Testis (tissue), 2 donors: ENCODE measurements at regions not wholly inside any gene's neighbourhood (a gene's known extent, or its start where the extent isn't known, plus 50 kb on each side); places are given as distances from the start of the nearest gene placed in this dataset.

Source experiments
- DNase-seq: peaks from one replicate; pipeline ENCODE4 v3.0.0-alpha.2; 2019
- H3K27ac ChIP-seq, 2 donors: fragments of 200-600 bp; sonication (generic); one replicate each; pipeline ENCODE4 v1.5.1; 2019
- H3K27me3 ChIP-seq: fragments of 200-600 bp; sonication (generic); one replicate; pipeline ENCODE4 v1.5.1; 2019
- H3K36me3 ChIP-seq: fragments of 200-600 bp; sonication (generic); one replicate; pipeline ENCODE4 v1.5.1; 2017; ENCODE audit warnings: low read depth; ENCODE audit errors: missing control alignments
- H3K4me1 ChIP-seq: fragments of 200-600 bp; sonication (generic); one replicate; pipeline ENCODE4 v1.5.1; 2019
- H3K4me3 ChIP-seq, 2 donors: fragments of 200-600 bp; sonication (generic); one replicate each; pipeline ENCODE4 v1.5.1; 2017 to 2019
- H3K9me3 ChIP-seq: fragments of 200-600 bp; sonication (generic); one replicate; pipeline ENCODE4 v1.5.1; 2017
- CTCF ChIP-seq, 3 experiments: fragments of 450-650 bp in 2 of 3; fragments of 200-600 bp in 1 of 3; sonication (generic) in 1 of 3; IDR thresholded peaks; one replicate each; pipeline ENCODE4 v1.5.1; 2016 to 2019; ENCODE audit warnings: antibody characterized with exemption in 3 of 3, mild to moderate bottlenecking in 2 of 3, moderate library complexity in 1 of 3
- POLR2A ChIP-seq: fragments of 450-650 bp; IDR thresholded peaks from one replicate; pipeline ENCODE4 v1.6.1; 2017; ENCODE audit warnings: antibody characterized with exemption, mild to moderate bottlenecking, moderate library complexity
- WGBS, 2 donors: methylation state at CpG; one replicate each; pipeline ENCODE4 v1.1.5; 2018; 5-methylcytosine and 5-hydroxymethylcytosine counted together
- intact Hi-C: fragments of 100-400 bp; cut with DNase I; formaldehyde crosslinking; loops from one replicate; pipeline ENCODE4 v1.15.1; 2023; ENCODE audit warnings: low total_unique reads

DNA sequence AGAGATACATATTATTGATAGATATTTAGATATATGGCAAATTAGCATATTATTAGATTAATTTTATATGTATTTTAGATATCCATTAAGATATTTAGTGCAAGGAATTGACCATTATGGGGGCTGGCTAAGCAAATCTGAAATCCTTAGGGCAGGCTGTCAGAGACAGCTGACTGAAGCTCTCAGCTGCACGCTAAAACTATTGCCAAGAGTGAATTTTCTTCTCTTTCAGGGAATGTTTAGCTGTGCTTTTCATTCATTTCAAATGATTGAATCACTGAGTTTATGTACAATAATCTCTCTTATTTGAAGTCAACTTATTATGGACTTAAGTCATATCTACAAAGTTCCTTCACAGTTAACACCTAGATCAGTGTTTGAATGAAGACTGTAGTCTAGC, 566.5 kb downstream of the LRFN5 start:
- TF ChIP-seq POLR2A (no peak), CTCF (IDR thresholded peaks at IDR 0.05) (no peak)
- H3K27me3 ChIP-seq: no peaks in the 10 kb centered on the region
- intact Hi-C loops: no loop called here
- H3K36me3 ChIP-seq: no peaks in the 10 kb centered on the region
- H3K4me3 ChIP-seq: no peak overlapping the region
- no peaks in the 10 kb centered on the region for H3K4me1 ChIP-seq
- DNase-seq: no peak
- no peak overlapping the region for H3K27ac ChIP-seq
- WGBS, 2 donors: 89 to 100% methylated on average over 1 of the region's 1 CpG
- H3K9me3 ChIP-seq: no peaks in the 10 kb centered on the region

GRCh38 chr14:42172304-42172703, 565.6 kb downstream of the LRFN5 start:
- Histone ChIP-seq H3K9me3 (no peaks in the 10 kb centered on the region), H3K4me3 (no peak overlapping the region), H3K27ac (no peak overlapping the region), H3K27me3 (no peaks in the 10 kb centered on the region), H3K36me3 (no peaks in the 10 kb centered on the region), H3K4me1 (no peaks in the 10 kb centered on the region)
- intact Hi-C loops: no loop called here
- WGBS, 2 donors: 95 to 97% methylated on average over 1 of the region's 1 CpG
- DNase-seq: no peak
- TF ChIP-seq POLR2A (no peak), CTCF (IDR thresholded peaks at IDR 0.05) (no peak)

- no peak overlapping the region for H3K4me3 ChIP-seq
- no peaks in the 10 kb centered on the region for H3K36me3 ChIP-seq
- DNase-seq: no peak
- H3K27ac ChIP-seq: no peak overlapping the region
- no peaks in the 10 kb centered on the region for H3K27me3 ChIP-seq
- intact Hi-C loops: no loop called here
- H3K9me3 ChIP-seq: no peaks in the 10 kb centered on the region
- no peaks in the 10 kb centered on the region for H3K4me1 ChIP-seq
- 78 to 93% methylated on average over 2 of the region's 2 CpGs for WGBS, 2 donors
- TF ChIP-seq CTCF (IDR thresholded peaks at IDR 0.05) (no peak), POLR2A (no peak)
These were observed 556.5 kb downstream of the LRFN5 start for GRCh38 chr14:42163136-42163535.

DNA sequence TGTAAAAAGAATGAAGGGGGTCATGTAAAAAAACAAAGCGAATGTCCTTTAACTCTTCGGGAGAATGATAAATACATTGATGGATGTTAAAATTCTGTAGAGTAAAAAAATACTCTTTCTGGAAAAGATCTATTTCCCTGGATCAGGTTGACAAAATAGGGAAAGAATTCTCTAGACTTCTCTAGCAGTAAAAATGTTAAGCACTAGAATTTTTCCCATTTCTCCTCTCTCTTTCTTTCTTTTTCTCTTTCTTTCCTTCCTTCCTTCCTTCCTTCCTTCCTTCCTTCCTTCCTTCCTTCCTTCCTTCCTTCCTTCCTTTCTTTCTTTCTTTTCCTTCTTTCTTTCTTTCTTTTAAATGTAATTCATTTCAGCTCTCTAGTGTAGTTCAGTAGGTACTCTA, 552.5 kb downstream of the LRFN5 start:
- Histone ChIP-seq H3K27me3 (no peaks in the 10 kb centered on the region), H3K36me3 (no peaks in the 10 kb centered on the region), H3K4me1 (no peaks in the 10 kb centered on the region), H3K9me3 (no peaks in the 10 kb centered on the region), H3K4me3 (no peak overlapping the region), H3K27ac (no peak overlapping the region)
- DNase-seq: no peak
- intact Hi-C loops: no loop called here
- 95 to 97% methylated on average over 2 of the region's 2 CpGs for WGBS, 2 donors
- no peak for TF ChIP-seq POLR2A
- TF ChIP-seq CTCF (IDR thresholded peaks at IDR 0.05): no peak

- H3K4me3 ChIP-seq: no peak overlapping the region
- 76 to 87% methylated on average over 1 of the region's 1 CpG for WGBS, 2 donors
- H3K36me3 ChIP-seq: no peaks in the 10 kb centered on the region
- intact Hi-C loops: no loop called here
- H3K4me1 ChIP-seq: no peaks in the 10 kb centered on the region
- H3K27me3 ChIP-seq: no peaks in the 10 kb centered on the region
- H3K27ac ChIP-seq: no peak overlapping the region
- DNase-seq: no peak
- H3K9me3 ChIP-seq: no peaks in the 10 kb centered on the region
- no peak for TF ChIP-seq POLR2A
- no peak for TF ChIP-seq CTCF (IDR thresholded peaks at IDR 0.05)
These were observed 543.1 kb downstream of the LRFN5 start for GRCh38 chr14:42149609-42150261.
